Erythroblast (primary cell): ENCODE measurements at regions not wholly inside any gene's neighbourhood (a gene's known extent, or its start where the extent isn't known, plus 50 kb on each side); places are given as distances from the start of the nearest gene placed in this dataset.

Source experiments
- GATA1 ChIP-seq: IDR thresholded peaks from 2 replicates; pipeline ENCODE4 v1.6.1; 2011; ENCODE audit warnings: low read depth, mild to moderate bottlenecking, control low read depth, low read length, moderate library complexity
- POLR2A ChIP-seq: IDR thresholded peaks from 2 replicates; pipeline ENCODE4 v1.6.1; 2011; ENCODE audit warnings: mild to moderate bottlenecking, low read length

DNA sequence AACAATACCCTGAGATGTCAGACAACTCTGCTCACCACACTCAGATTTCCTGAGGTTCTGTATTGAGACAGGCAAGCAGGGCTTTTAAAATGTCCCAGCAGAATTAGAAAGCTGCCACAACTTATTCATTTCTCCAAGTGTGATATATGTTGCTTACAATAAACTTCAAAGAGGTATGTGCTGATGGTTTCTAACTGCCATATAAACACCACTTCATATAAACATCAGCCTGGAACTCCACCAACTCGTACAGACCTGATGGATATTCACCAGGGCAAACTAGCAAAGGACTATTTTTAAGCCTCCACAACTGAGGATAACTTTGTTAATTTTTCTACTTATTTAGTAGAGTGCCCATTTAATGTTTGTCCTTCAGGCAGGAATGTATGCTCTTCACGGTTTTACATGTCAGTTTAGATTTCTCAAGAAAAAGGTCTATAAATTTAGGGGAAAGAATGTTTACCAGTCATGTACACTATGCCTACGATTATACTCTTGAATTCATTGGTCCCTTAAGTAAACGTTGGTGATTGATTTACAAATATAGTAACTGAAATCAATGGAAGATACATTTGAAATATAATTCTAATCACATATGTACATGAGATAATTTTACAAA lies 109.6 kb upstream of the ABI3BP start:
- TF ChIP-seq POLR2A: no peak
- TF ChIP-seq GATA1: no peak
